Neural crest cell (in vitro differentiated cells): ENCODE measurements at regions not wholly inside any gene's neighbourhood (a gene's known extent, or its start where the extent isn't known, plus 50 kb on each side); places are given as distances from the start of the nearest gene placed in this dataset.
"Not testable (repeated sequence)": the region's sequence is repeated elsewhere in the genome, so short reads cannot be mapped to it uniquely, and the experiment has no call there.

ENCODE experiments used
- DNase-seq: peaks from one replicate; pipeline ENCODE4 v3.0.0; 2021; ENCODE audit warnings: low read depth, mixed read lengths, low spot score
- H3K27ac Mint-ChIP-seq: one replicate; pipeline ENCODE4 v1.8.0; 2021; ENCODE audit warnings: mild to moderate bottlenecking, mixed read lengths; ENCODE audit not compliant: unreplicated experiment
- H3K27me3 Mint-ChIP-seq: 2 replicates; pipeline ENCODE4 v1.8.0; 2021; ENCODE audit warnings: low read depth, mild to moderate bottlenecking, mixed read lengths
- H3K36me3 Mint-ChIP-seq: 2 replicates; pipeline ENCODE4 v1.8.0; 2021; ENCODE audit warnings: low read depth, mild to moderate bottlenecking, mixed read lengths
- H3K4me1 Mint-ChIP-seq: 2 replicates; pipeline ENCODE4 v1.8.0; 2021; ENCODE audit warnings: mixed read lengths
- H3K4me3 Mint-ChIP-seq: one replicate; pipeline ENCODE4 v1.8.0; 2021; ENCODE audit warnings: mild to moderate bottlenecking, mixed read lengths
- H3K9me3 Mint-ChIP-seq: 2 replicates; pipeline ENCODE4 v1.8.0; 2021; ENCODE audit warnings: mixed read lengths
- TF ChIP-seq, protein P1 (sequence below): fragments of 200-600 bp; sonication (generic); conservative IDR thresholded peaks from 2 replicates; pipeline ENCODE4 v1.5.0; 2021; ENCODE audit warnings: antibody characterized with exemption, mild to moderate bottlenecking

GRCh38 chr16:77500934-77501664 lies 66.3 kb upstream of the ADAMTS18 start:
- no peak overlapping the region for H3K4me3 Mint-ChIP-seq
- no peaks in the 10 kb centered on the region for H3K27me3 Mint-ChIP-seq
- no peaks in the 10 kb centered on the region for H3K36me3 Mint-ChIP-seq
- DNase-seq = no peak
- H3K9me3 Mint-ChIP-seq = no peaks in the 10 kb centered on the region
- H3K4me1 Mint-ChIP-seq = peaks cover 19% of the 10 kb centered on the region
- TF ChIP-seq, protein P1, sequence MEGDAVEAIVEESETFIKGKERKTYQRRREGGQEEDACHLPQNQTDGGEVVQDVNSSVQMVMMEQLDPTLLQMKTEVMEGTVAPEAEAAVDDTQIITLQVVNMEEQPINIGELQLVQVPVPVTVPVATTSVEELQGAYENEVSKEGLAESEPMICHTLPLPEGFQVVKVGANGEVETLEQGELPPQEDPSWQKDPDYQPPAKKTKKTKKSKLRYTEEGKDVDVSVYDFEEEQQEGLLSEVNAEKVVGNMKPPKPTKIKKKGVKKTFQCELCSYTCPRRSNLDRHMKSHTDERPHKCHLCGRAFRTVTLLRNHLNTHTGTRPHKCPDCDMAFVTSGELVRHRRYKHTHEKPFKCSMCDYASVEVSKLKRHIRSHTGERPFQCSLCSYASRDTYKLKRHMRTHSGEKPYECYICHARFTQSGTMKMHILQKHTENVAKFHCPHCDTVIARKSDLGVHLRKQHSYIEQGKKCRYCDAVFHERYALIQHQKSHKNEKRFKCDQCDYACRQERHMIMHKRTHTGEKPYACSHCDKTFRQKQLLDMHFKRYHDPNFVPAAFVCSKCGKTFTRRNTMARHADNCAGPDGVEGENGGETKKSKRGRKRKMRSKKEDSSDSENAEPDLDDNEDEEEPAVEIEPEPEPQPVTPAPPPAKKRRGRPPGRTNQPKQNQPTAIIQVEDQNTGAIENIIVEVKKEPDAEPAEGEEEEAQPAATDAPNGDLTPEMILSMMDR = no peak
- no peak overlapping the region for H3K27ac Mint-ChIP-seq

DNA sequence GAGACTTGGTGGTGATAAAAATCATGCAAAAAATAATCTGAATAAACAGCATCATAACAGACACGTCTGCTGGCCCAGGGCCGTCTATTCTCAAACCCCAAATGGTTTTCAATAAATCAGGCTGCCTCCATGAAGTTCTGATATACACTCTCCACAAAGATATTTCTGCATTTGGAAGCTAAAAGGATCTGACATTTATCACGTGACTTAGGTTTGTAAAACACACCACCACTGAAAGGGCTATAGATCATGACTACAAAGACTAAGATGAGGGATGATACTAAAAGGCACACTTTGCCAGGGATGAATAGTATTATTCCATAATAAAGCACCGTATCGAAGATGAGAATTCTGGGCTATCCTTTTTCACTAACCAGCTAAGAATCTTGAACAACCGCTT lies 67.6 kb upstream of the ADAMTS18 start:
- H3K4me1 Mint-ChIP-seq = peaks cover 19% of the 10 kb centered on the region
- TF ChIP-seq, protein P1 = no peak
- no peaks in the 10 kb centered on the region for H3K36me3 Mint-ChIP-seq
- no peaks in the 10 kb centered on the region for H3K9me3 Mint-ChIP-seq
- H3K4me3 Mint-ChIP-seq = no peak overlapping the region
- no peak overlapping the region for H3K27ac Mint-ChIP-seq
- no peaks in the 10 kb centered on the region for H3K27me3 Mint-ChIP-seq
- no peak for DNase-seq

GRCh38 chr16:77506492-77506891 lies 71.7 kb upstream of the ADAMTS18 start:
- H3K27me3 Mint-ChIP-seq, DNase-seq, H3K9me3 Mint-ChIP-seq, H3K4me3 Mint-ChIP-seq, H3K27ac Mint-ChIP-seq, H3K36me3 Mint-ChIP-seq: not testable (repeated sequence)
- H3K4me1 Mint-ChIP-seq = peaks cover 12% of the 10 kb centered on the region

DNA sequence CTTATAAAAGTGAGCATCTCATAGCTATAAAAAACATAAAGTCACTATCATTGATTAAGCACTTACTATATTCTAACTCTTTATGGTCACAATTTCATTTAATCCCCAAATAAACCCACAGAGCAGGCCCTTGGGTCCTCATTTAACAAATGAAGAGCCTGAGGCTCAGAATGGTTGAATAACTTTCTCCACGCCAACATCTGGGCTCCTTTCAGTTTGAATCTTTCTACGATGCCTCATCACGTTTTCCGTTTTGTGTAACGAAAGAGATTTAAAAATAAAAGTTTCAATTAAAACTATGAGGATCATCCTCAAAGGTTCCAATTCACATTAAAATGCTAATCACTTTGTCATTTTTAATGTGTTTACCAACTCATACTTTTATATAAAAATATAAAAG lies 74.2 kb upstream of the ADAMTS18 start:
- no peak for DNase-seq
- no peaks in the 10 kb centered on the region for H3K36me3 Mint-ChIP-seq
- TF ChIP-seq, protein P1 = no peak
- H3K4me1 Mint-ChIP-seq = peaks cover 12% of the 10 kb centered on the region
- no peak overlapping the region for H3K4me3 Mint-ChIP-seq
- H3K27ac Mint-ChIP-seq = no peak overlapping the region
- no peaks in the 10 kb centered on the region for H3K9me3 Mint-ChIP-seq
- no peaks in the 10 kb centered on the region for H3K27me3 Mint-ChIP-seq

GRCh38 chr16:77509796-77510195 lies 75.0 kb upstream of the ADAMTS18 start:
- H3K4me1 Mint-ChIP-seq = peaks cover 12% of the 10 kb centered on the region
- DNase-seq = no peak
- H3K4me3 Mint-ChIP-seq = no peak overlapping the region
- no peaks in the 10 kb centered on the region for H3K27me3 Mint-ChIP-seq
- TF ChIP-seq, protein P1 = no peak
- H3K9me3 Mint-ChIP-seq = no peaks in the 10 kb centered on the region
- H3K27ac Mint-ChIP-seq = no peak overlapping the region
- H3K36me3 Mint-ChIP-seq = no peaks in the 10 kb centered on the region

DNA sequence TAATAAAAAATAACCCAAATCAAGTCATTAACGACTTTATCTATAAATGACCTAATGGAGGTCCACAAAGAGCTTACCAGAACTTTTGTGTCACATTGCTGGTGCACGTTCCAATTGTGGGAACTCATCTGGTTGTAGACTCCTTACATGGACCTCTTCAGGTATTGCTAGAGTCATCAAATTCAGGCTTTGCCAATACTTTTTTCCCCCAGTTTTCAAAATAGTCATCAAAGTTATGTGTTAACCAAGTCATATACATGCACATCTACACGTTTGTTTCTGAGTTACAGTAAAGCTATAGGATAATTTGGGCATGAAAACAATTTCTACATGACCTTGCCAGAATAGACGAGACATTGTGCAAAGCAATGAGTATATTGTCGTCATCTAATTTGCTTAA lies 76.2 kb upstream of the ADAMTS18 start:
- Mint-ChIP-seq H3K9me3 (no peaks in the 10 kb centered on the region), H3K4me1 (peaks cover 12% of the 10 kb centered on the region), H3K27ac (no peak overlapping the region), H3K36me3 (no peaks in the 10 kb centered on the region), H3K4me3 (no peak overlapping the region), H3K27me3 (no peaks in the 10 kb centered on the region)
- DNase-seq = no peak
- TF ChIP-seq, protein P1 = no peak
